NCI-H146 (cell line): ENCODE measurements at regions not wholly inside any gene's neighbourhood (a gene's known extent, or its start where the extent isn't known, plus 50 kb on each side); places are given as distances from the start of the nearest gene placed in this dataset.
"Not testable (repeated sequence)": the region's sequence is repeated elsewhere in the genome, so short reads cannot be mapped to it uniquely, and the experiment has no call there.

Source experiments
- DNase-seq: peaks from one replicate; lab custom pipeline; 2025; lab: John Stamatoyannopoulos, UW

DNA sequence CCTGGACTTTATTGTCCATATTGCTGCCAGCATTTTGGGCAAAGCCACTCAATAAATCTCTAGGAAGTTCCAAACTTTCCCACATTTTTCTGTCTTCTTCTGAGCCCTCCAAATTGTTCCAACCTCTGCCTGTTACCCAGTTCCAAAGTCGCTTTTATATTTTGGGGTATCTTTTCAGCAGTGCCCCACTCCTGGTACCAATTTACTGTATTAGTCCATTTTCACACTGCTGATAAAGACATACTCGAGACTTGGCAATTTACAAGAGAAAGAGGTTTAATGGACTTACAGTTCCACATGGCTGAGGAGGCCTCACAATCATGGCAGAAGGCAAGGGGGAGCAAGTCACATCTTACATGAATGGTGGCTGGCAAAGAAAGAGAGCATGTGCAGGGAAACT lies 53.4 kb downstream of the AHSP start:
- not testable (repeated sequence) for DNase-seq

DNA sequence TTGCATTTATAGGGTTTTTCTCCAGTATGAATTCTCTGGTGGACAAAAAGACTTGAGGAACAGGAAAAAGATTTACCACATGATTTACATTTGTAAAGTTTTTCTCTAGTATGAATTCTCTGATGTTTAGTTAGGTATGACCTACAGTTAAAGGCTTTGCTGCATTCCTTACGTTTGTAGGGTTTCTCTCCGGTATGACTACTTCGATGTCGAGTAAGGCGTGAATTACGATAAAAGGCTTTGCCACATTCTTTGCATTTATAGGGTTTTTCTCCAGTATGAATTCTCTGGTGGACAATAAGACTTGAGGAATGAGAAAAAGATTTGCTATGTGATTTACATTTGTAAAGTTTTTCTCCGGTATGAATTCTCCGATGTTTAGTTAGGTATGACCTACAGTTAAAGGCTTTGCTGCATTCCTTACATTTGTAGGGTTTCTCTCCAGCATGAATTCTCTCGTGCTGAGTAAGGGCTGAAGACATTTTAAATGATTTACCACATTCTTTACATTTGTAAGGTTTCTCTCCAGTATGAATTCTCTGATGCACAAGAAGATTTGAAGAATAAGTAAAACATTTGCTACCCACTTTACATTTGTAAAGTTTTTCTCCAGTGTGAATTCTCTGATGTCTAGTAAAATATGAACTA lies 74.2 kb downstream of the AHSP start:
- DNase-seq = not testable (repeated sequence)

DNA sequence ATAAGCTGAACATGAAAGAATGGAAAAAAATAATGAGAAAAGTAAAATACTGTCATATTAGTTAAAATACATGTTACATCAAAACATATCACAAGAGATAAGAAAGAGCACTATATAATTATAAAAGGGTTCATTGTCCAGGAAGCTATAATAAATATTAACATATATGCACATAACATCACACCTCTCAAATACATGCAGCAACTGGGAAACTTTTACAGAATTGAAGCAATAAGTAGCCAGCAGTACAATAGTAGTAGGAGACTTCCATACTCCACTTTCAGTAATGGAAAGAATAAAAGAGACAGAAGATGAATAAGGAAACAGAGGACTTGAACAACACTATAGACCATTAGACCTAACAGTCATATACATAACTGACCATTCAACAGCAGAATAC lies 90.4 kb downstream of the AHSP start:
- no peak for DNase-seq

DNA sequence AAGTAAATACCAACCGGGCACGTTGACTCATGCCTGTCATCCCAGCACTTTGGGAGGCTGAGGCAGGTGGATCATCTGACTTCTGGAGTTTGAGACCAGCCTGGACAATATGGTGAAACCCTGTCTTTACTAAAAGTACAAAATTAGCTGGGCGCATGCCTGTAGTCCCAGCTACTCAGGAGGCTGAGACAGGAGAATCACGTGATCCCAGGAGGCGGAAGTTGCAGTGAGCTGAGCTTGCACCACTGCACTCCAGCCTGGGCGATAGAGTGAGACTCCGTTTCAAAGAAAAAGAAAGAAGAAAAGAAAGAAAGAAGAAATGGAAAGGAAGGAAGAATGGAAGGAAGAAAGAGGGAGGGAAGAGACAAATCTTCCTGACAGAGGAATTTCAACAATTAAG lies 108.7 kb downstream of the AHSP start:
- DNase-seq = no peak

DNA sequence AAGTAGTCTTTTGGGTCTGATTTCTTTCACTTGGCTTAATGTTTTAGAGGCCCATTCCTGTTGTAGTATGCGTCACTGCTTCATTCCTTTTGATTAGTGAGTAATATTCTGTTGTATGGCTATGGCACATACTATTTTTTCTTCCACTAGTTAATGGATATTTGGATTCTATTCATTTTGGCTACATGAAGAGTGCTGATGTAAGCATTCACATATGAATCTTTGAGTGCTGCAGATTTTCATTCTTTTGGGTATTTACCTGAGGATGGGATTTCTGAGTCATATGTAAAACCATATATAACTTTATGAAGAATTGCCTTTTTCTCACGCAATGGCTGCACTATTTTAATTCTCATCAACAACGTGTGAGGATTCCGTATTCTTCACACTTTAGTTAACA lies 113.6 kb downstream of the AHSP start:
- DNase-seq = no peak

DNA sequence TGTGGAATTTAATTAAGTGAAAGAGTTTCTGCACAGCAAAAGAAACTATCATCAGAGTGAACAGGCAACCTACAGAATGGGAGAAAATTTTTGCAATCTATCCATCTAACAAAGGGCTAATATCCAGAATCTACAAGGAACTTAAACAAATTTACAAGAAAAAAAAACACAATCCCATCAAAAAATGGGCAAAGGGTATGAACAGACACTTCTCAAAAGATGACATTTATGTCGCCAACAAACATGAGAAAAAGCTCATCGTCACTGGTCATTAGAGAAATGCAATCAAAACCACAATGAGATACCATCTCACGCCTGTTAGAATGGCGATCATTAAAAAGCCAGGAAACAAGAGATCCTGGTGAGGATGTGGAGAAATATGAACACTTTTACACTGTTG lies 128.0 kb downstream of the AHSP start:
- not testable (repeated sequence) for DNase-seq

DNA sequence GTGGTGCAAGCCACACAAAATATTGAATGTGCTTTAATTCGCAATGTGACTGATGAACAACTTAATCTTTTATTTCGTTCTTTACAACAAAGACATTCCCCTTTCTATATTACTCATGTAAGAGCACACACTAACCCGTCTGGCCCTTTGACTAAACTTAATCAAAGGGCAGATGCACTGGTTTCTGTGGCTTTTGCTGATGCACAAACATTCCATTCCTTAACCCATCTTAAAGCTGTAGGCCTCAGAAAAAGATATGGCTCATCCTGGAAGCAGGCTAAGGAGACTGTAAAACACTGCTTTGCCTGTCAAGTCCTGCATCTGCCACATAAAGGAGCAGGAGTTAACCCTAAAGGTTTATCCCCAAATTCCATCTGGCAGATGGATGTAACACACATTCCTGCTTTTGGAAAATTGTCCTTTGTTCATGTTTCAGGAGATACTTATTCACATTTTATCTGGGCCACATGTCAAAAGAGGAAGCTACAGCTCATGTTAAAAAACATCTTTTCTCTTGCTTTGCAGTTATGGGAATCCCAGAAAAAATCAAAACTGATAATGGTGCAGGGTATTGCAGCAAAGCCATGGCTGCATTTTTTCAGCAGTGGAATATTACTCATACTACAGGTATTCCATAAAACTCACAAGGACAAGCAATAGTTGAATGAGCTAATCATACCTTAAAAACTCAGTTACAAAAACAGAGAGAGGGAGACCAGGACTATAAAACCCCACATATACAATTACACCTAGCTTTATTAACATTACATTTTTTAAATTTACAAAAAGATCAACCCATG lies 137.2 kb downstream of the AHSP start:
- no peak for DNase-seq

DNA sequence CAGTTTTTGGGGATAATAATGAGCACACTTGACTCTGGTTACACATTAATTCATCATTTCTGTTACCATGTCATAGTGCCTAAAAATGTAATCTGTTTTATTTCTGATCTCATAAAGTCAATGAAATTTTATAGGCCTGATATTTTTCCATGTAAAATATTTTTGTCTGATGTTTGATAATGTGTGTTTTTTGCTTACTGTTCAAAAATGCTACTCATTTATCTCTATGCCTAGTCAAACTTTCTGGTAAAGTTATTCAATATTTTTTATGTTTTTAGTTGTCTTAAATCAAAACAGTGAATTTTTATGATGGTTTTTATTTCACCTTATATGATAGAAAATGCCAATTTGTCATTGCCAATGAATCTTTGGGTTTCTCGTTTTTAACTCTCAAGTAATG lies 147.0 kb downstream of the AHSP start:
- DNase-seq = no peak

DNA sequence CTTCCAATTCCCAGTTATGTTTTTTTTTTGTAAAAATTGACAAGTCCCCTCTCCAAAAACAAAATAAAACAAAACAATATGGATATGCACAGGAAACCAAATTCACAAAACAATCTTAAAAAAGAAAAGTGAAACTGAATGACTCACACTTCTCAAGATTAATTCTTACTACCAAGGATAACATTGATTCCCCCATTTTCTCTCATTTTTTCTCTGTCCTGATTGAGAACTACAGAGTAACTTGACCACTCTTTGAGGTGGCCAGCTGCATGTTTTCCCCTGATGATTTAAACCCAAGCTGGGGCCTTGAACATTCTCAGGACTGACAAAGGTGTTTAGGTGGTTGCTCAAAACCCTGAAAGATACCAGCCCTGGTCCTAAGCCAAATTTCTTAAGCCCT lies 149.0 kb downstream of the AHSP start:
- no peak for DNase-seq

DNA sequence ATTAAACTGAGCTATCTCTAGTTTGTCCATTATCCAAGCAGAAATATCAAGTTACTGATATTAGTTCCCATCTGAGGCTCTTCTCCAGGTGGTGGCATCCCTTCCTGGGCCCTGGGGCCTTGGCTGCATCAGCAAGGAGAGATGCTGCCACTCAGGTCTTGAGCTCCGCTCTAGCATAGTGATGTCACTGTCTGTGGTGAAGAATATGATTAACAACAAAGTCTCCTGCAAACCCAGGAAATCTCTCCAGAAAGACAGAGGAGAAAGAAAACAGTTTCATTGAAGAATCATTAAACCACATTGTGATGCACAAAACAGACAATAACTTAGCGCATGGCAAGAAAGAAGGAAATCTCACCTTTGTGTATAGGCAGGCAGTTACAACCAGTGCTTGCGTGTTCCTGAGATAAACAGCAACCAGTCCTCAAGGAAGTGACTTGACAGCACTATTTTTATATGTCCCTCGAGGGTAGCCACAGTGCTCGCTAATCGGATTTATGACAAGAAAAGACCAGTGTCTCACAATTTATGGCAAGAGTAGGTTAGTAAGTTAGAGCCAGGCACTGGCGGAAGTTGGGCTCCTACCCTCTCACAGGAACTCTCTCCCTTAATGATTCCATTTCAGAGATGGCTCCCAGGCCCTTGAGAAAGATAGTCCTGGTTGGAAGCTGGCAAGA lies 151.1 kb downstream of the AHSP start:
- no peak for DNase-seq

DNA sequence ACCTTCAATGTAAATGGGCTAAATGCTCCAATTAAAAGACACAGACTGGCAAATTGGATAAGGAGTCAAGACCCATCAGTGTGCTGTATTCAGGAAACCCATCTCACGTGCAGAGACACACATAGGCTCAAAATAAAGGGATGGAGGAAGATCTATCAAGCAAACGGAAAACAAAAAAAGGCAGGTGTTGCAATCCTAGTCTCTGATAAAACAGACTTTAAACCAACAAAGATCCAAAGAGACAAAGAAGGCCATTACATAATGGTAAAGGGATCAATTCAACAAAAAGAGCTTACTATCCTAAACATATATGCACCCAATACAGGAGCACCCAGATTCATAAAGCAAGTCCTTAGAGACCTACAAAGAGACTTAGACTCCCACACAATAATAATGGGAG lies 161.6 kb downstream of the AHSP start:
- not testable (repeated sequence) for DNase-seq

DNA sequence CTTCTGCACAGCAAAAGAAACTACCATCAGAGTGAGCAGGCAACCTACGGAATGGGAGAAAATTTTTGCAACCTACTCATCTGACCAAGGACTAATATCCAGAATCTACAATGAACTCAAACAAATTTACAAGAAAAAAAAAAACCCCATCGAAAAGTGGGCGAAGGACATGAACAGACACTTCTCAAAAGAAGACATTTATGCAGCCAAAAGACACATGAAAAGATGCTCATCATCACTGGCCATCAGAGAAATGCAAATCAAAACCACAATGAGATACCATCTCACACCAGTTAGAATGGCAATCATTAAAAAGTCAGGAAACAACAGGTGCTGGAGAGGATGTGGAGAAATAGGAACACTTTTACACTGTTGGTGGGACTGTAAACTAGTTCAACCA lies 164.6 kb downstream of the AHSP start:
- DNase-seq = not testable (repeated sequence)

DNA sequence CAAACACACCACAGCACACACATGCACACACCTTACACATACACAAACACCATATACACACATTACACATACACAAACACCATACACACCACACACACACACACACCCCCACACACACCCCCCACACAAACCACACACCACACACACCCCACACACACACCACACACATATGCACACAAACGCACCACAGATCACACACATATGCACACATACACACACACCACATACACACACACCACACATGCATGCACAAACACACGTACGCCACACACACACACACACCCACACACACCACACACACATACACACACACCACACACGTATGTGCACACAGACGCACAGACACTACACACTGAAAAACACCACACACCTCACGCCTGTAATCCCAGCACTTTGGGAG lies 166.0 kb downstream of the AHSP start:
- DNase-seq = no peak

DNA sequence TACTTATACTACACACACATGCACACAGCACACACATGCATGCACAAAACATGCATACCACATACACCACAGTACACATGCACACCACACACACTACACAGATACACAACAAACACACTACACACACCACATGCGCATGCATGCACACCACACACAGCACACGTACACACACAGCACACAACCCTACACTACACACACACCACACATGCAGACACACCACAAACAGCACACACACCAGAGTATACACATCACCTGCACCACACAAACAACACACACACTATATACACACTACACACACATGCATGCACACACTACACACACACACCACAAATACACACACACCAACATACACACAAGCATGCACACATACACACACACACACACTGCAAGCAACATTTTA lies 166.8 kb downstream of the AHSP start:
- DNase-seq = no peak

DNA sequence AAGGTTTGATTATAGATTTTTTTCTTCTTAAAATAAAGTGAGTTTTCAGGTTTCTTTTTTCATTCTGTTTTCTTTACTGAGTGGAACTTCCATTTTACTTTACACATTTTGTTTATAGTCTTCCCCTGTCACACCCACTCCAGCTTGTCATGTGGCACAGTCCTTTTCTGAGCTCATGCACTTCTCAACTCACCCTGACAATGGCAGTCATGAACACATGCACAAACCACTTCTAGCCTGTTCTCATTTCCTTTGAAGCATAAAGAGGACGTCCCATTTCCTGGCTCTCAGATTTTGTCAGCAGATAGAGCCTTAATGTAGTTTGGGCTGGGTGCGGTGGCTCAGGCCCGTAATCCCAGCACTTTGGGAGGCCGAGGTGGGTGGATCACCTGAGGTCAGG lies 168.0 kb downstream of the AHSP start:
- no peak for DNase-seq

DNA sequence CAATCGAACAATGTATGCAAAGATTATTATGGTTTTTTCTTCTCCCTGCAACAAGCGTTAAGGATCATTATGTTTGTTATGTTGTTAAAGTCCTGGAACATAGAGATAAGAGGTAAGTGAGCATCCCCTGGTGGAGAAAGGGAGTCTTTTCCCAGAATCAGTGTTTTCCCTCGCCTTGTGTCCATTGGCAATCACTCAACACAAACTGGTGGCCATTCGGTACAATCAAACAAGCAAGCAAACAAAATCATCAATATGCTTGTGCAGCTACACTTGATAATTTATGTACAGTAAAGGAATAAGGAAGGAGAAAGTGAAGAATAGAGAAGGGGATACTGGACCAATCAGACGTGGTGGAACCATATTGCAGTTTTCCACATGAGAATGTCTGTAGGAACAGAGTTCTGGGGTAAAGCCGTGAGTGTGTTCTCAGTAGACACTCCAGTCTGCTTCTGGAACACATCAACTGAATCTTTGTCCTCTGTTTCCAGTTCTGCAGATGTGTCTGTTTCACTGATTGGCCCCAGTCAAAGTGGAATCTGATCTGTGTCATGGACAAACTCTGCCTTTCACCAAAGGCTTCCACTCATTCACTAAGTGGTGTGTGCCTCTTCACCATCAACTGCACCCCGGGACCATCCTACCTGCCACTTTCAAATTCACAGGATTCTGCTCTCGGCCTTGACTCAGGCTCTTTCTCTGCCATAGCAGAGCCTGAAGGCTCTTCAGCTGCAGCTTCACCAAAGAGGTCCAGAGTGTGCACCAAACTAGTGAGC lies 169.5 kb downstream of the AHSP start:
- DNase-seq = peak; percentile 61

DNA sequence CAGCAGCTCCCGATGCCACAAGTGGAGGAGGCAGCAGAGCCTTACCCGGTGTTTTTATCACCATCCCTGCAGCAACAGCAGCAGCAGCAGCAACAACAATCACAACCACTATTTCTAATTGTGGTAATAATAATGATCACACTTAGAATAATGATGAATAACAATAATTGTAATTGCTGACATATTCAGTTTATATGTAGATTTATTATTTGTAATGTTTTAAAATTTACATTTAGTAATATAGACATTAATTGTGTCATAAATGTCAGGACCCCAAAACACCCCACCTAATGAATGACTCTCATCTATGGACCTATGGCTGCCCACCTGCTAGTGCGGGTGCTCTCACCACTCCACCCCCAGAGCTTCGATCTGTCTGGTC lies 170.0 kb downstream of the AHSP start:
- no peak for DNase-seq

DNA sequence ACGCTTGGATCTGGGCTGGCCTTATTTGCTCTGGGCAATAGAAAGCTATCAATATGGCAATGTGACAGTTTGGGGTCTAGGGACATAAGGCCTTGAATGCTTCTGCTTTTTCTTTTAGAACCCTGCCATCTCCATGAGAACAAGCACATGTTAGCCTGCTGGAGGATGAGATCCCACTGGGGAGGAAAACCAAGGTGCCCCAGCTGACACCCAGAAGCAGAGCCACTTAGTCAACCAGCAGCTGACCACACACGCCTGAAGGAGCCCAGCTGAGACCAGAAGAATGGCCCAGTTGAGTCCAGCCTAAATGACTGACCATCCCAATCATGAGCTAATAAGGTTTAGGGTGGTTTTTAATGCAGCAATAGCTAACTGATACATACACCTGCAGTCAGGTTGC lies 171.2 kb downstream of the AHSP start:
- DNase-seq = peak; percentile 83

DNA sequence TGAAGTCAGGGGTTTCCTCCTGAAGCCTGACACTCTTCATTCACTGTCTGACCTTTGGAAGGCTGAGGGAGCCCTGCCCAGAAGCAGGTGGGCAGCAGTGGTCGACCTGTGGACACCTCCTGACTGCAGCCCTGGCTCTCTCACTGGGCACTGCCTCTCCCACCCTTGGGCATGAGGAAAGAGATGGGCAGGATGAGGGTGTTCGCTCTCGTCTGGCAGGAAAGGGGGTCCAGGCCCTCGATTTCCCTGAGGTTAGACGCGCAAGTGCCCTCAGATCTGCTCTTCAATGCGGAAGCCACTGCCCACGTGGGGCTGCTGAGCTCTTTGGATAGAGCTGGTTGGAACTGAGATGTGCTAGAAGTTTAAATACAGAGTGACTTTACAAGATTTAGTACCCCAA lies 171.9 kb downstream of the AHSP start:
- no peak for DNase-seq

DNA sequence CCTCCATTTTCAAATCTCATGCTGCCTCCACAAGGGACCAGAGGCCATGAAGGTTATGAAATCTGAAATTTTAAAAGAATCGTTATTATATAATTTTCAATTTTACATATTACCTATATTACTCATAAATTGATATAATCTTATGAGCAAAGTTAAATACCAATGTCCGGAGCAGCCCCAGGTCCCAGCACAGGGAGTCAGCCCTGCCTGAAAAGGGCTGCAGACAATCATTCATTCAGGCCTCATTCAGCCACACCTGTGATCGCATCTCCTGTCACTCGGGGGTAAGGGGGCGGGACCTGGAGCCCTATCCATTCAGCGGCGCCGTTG lies 172.5 kb downstream of the AHSP start:
- DNase-seq = no peak

DNA sequence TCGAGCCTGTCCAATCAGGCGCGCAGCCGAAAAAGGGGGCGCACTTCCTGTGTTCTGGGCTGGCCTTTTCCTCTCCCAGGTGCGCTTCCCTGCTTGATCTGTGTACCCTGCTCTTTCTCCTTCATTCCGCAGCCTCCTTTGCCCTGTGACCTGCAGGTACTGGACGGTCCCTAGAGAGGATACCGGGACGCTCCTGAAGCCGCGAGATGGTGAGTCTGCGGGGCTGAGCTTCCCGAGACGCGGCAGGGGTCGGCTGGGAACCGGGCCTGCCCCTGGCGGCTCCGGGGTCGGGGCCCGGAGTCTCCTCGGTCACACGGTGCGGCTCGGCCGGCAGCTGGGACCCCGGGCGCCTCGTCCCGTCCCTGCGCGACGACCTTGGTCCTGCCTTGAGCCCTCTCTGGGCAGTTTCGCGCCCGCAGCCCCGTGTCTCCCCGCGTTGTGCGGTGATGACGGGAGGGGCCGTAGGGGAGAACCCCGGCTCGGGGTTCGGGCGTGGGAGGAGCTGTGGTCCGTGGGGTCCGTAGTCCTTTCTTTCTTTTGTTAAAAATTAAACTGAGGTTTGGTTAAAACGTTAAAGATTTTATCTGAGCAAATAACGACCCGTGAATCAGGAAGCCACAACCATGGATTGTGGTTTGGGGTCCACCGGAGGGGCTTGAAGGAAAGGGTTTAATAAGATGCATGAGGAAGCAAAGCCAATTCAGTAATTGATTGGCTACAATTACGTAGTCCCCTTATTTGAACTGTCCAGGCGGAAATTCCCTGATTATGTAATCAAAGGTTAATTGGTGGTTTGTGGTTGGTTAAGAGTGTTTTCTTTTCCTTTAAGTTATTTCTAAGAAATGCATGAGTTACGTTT lies 172.8 kb upstream of the ZNF267 start:
- DNase-seq = peak; percentile 95

DNA sequence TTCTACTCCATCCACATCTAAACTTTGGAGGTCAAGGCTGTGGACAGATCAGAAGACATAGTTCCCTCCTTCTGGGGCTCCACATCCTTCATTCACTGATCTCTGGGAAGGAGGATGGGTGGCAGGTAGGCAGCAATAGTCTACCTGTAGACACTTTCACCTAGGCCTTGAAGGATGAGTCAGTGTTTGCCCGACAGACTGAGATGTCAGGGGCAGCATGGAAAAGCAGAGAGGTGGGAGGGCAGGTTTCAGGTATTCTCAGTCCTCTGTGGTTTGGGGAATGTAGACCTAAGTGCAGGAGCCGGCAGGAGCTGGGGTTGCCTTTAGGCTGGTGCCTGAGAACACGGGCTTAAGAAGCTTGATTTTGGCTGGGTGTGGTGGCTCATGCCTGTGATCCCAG lies 171.9 kb upstream of the ZNF267 start:
- DNase-seq = no peak
